Suprapubic skin (tissue), 4 donors: ENCODE measurements at regions not wholly inside any gene's neighbourhood (a gene's known extent, or its start where the extent isn't known, plus 50 kb on each side); places are given as distances from the start of the nearest gene placed in this dataset.

Source experiments
- CTCF ChIP-seq, 2 donors: fragments of 200-600 bp in 1 of 2; fragments of 450-650 bp in 1 of 2; sonication (generic) in 1 of 2; IDR thresholded peaks; one replicate each; pipeline ENCODE4 v1.5.1; 2016 to 2019; ENCODE audit warnings: antibody characterized with exemption in 2 of 2, mild to moderate bottlenecking in 1 of 2, moderate library complexity in 1 of 2
- POLR2A ChIP-seq, 2 donors: fragments of 450-650 bp; IDR thresholded peaks; one replicate each; pipeline ENCODE4 v1.6.1; 2017; ENCODE audit warnings: antibody characterized with exemption in 2 of 2, mild to moderate bottlenecking in 2 of 2, moderate library complexity in 2 of 2
- POLR2AphosphoS5 ChIP-seq, 3 donors: sonication (generic); formaldehyde crosslinking; IDR thresholded peaks; one replicate each; pipeline ENCODE4 v1.6.1; 2017; ENCODE audit warnings: antibody characterized with exemption in 3 of 3

- TF ChIP-seq CTCF (IDR thresholded peaks at IDR 0.05) (no peak), POLR2AphosphoS5 (IDR thresholded peaks at IDR 0.05) (no peak), POLR2A (IDR thresholded peaks at IDR 0.05) (no peak)
Measured at GRCh38 chr18:25704071-25704470, 352.1 kb upstream of the ZNF521 start.
